Endothelial cell of umbilical vein (primary cell): ENCODE measurements at regions not wholly inside any gene's neighbourhood (a gene's known extent, or its start where the extent isn't known, plus 50 kb on each side); places are given as distances from the start of the nearest gene placed in this dataset.

ENCODE experiments used
- BruUV-seq: library from RNA; stranded (reverse); fragments of 400-500 nt; replicated peaks from 2 replicates; lab custom pipeline; 2021; lab: Mats Ljungman, UMichigan
- CTCF ChIA-PET: fragments of 300-600, 350-600 bp; sonication (Branson Sonifier 250); formaldehyde crosslinking; loops from one replicate; lab custom pipeline; 2021; ENCODE audit warnings: antibody characterized with exemption, inconsistent platforms; lab: Charles Lee
- POLR2A ChIA-PET: fragments of 300-600, 350-600 bp; sonication (Branson Sonifier 250); formaldehyde crosslinking; loops from one replicate; lab custom pipeline; 2021; ENCODE audit warnings: antibody characterized with exemption, inconsistent platforms; lab: Charles Lee
- DNase-seq: peaks from one replicate; pipeline ENCODE4 v3.0.0-alpha.2; 2011; ENCODE audit warnings: low read depth, low spot score
- FAIRE-seq: peaks from 2 replicates; lab custom pipeline; 2011; peaks lifted over from hg19 to GRCh38; lab: Jason Lieb, UNC
- H2AFZ ChIP-seq: 2 replicates; pipeline ENCODE4 v1.6.0; 2012; ENCODE audit warnings: low read depth, low read length, control low read depth, inconsistent platforms
- H3K27ac ChIP-seq: 2 replicates; pipeline ENCODE4 v1.5.1; 2011; ENCODE audit warnings: low read depth, mild to moderate bottlenecking, control low read depth, low read length, moderate library complexity; ENCODE audit not compliant: insufficient read depth
- H3K27me3 ChIP-seq, 2 experiments: 2 replicates each; pipeline versions ENCODE4 v1.6.0 to v1.6.1; 2011; ENCODE audit warnings: low read length in 2 of 2, mixed read lengths in 1 of 2; ENCODE audit not compliant: control insufficient read depth in 2 of 2, insufficient read depth in 2 of 2
- H3K36me3 ChIP-seq, 2 experiments: 2 replicates in 1 of 2; 3 replicates in 1 of 2; pipeline ENCODE4 v1.5.1; 2011; ENCODE audit warnings: low read length in 2 of 2, mild to moderate bottlenecking in 1 of 2, moderate library complexity in 1 of 2; ENCODE audit not compliant: control insufficient read depth in 2 of 2, insufficient read depth in 2 of 2; ENCODE audit errors: extremely low read depth in 1 of 2
- H3K4me1 ChIP-seq: 3 replicates; pipeline ENCODE4 v1.5.1; 2011; ENCODE audit warnings: mild to moderate bottlenecking, low read length; ENCODE audit not compliant: control insufficient read depth, insufficient read depth; ENCODE audit errors: extremely low read depth
- H3K4me2 ChIP-seq: 2 replicates; pipeline ENCODE4 v1.6.1; 2011; ENCODE audit warnings: low read length, control low read depth, mixed read lengths; ENCODE audit not compliant: insufficient read depth
- H3K4me3 ChIP-seq, 3 experiments: fragments of 200-600 bp in 1 of 3; sonication (generic), shearing (Covaris generic) in 1 of 3; replicated peaks in 1 of 3; 2 replicates each; pipeline ENCODE4 v1.5.1; 2011 to 2016; ENCODE audit warnings: control low read depth in 3 of 3, low read length in 3 of 3, mild to moderate bottlenecking in 2 of 3, inconsistent platforms in 1 of 3, low read depth in 1 of 3, moderate library complexity in 1 of 3; ENCODE audit not compliant: insufficient read depth in 1 of 3
- H3K79me2 ChIP-seq: 2 replicates; pipeline ENCODE4 v1.6.0; 2012; ENCODE audit warnings: low read length, inconsistent platforms; ENCODE audit not compliant: control insufficient read depth, insufficient read depth
- H3K9ac ChIP-seq: replicated peaks from 2 replicates; pipeline ENCODE3; 2011; ENCODE audit warnings: low read length, control low read depth; ENCODE audit not compliant: insufficient read depth; ENCODE audit errors: extremely low read depth
- H3K9me1 ChIP-seq: replicated peaks from 3 replicates; pipeline ENCODE4 v1.6.0; 2011; ENCODE audit warnings: mild to moderate bottlenecking, low read length; ENCODE audit not compliant: control insufficient read depth, insufficient read depth; ENCODE audit errors: extremely low read depth
- H3K9me3 ChIP-seq: replicated peaks from 2 replicates; pipeline ENCODE4 v1.5.1; 2012; ENCODE audit warnings: low read length, inconsistent platforms; ENCODE audit not compliant: control insufficient read depth, insufficient read depth
- H4K20me1 ChIP-seq: replicated peaks from 2 replicates; pipeline ENCODE3; 2011; ENCODE audit warnings: mild to moderate bottlenecking, low read length; ENCODE audit not compliant: control insufficient read depth, insufficient read depth; ENCODE audit errors: extremely low read depth
- EZH2 ChIP-seq: IDR thresholded peaks from 2 replicates; pipeline ENCODE4 v1.6.1; 2012; ENCODE audit warnings: borderline replicate concordance, low read depth, mild to moderate bottlenecking, moderate library complexity, low read length, inconsistent platforms; ENCODE audit not compliant: severe bottlenecking
- FOS ChIP-seq: IDR thresholded peaks from 2 replicates; pipeline ENCODE4 v1.6.1; 2011; ENCODE audit warnings: mild to moderate bottlenecking, low read length, moderate library complexity, borderline replicate concordance; ENCODE audit not compliant: insufficient read depth
- GATA2 ChIP-seq: IDR thresholded peaks from 2 replicates; pipeline ENCODE4 v1.7.0; 2011; ENCODE audit warnings: low read depth, mild to moderate bottlenecking, moderate library complexity, mixed read lengths, low read length; ENCODE audit not compliant: insufficient read length, insufficient read depth
- JUN ChIP-seq: IDR thresholded peaks from 2 replicates; pipeline ENCODE4 v1.6.1; 2011; ENCODE audit warnings: borderline replicate concordance, low read depth; ENCODE audit not compliant: insufficient read length, insufficient read depth
- MYC ChIP-seq: IDR thresholded peaks from one replicate; pipeline ENCODE4 v1.6.1; 2011; ENCODE audit warnings: mild to moderate bottlenecking, low read depth, low read length
- POLR2A ChIP-seq: IDR thresholded peaks from 2 replicates; pipeline ENCODE4 v1.6.1; 2012; ENCODE audit warnings: low read depth, mild to moderate bottlenecking, control low read depth, low read length
- POLR2AphosphoS5 ChIP-seq: IDR thresholded peaks from 2 replicates; pipeline ENCODE4 v1.6.1; 2012; ENCODE audit warnings: low read depth, mild to moderate bottlenecking, control low read depth, low read length, moderate library complexity; ENCODE audit not compliant: insufficient read depth
- dilution Hi-C: fragments of 300-500 bp; cut with MboI; formaldehyde crosslinking; loops from one replicate; pipeline ENCODE4 v1.15.0; 2019; ENCODE audit warnings: low sequenced_read_pairs; ENCODE audit not compliant: extremely low pct_ligation_motif_present
- intact Hi-C: fragments of 100-400 bp; cut with micrococcal nuclease; formaldehyde crosslinking; loops from one replicate; pipeline ENCODE4 v1.10.0; 2022
- TF ChIP-seq, protein P1 (sequence below), 2 donors: IDR thresholded peaks; 1 replicate in 1 of 2; 2 replicates in 1 of 2; pipeline ENCODE4 v1.5.1; 2011; ENCODE audit warnings: low read length in 2 of 2, mild to moderate bottlenecking in 2 of 2, moderate library complexity in 2 of 2, control low read depth in 1 of 2, inconsistent platforms in 1 of 2, low read depth in 1 of 2; ENCODE audit not compliant: insufficient read depth in 1 of 2; ENCODE audit errors: extremely low read depth in 1 of 2
- TF ChIP-seq, protein P2 (sequence below): IDR thresholded peaks from 2 replicates; pipeline ENCODE4 v1.6.1; 2011; ENCODE audit not compliant: insufficient read depth, insufficient read length

DNA sequence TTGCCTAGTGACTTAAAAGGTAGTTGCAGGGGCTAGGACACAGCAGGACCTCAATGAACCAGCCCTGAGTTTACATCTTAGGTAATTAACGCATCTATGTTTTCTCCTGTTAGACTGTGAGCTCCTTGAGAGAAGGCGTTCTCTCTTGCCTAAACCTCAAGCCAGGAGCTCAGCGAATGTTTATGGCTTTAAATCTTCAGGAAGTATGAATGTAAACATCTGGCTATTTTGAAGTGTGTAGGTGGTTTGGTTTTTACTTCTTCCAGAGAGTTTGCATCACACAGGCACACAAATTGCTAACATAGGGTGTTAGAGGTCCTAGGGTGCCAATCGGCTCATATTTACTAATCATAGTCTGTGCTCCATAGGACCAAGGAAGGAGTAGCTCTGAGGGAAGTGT is 387.7 kb upstream of the ZNF507 start:
- no peaks in the 10 kb centered on the region for H3K36me3 ChIP-seq
- intact Hi-C loops = no loop called here
- no peaks in the 10 kb centered on the region for H4K20me1 ChIP-seq
- no peaks in the 10 kb centered on the region for H3K9me1 ChIP-seq
- H3K27ac ChIP-seq = no peak overlapping the region
- no peaks in the 10 kb centered on the region for H3K4me1 ChIP-seq
- DNase-seq (no peak), FAIRE-seq (no peak)
- no peak overlapping the region for H3K4me3 ChIP-seq
- peaks cover 5% of the 10 kb centered on the region for H3K9me3 ChIP-seq
- no peak overlapping the region for H2AFZ ChIP-seq
- H3K9ac ChIP-seq = no peak overlapping the region
- BruUV-seq = no TSS peak
- H3K27me3 ChIP-seq = no peaks in the 10 kb centered on the region
- POLR2A ChIA-PET = no interaction called here
- TF ChIP-seq GATA2 (no peak), POLR2A (no peak), EZH2 (no peak), FOS (no peak), MYC (no peak), POLR2AphosphoS5 (no peak), JUN (no peak)
- TF ChIP-seq, protein P1, sequence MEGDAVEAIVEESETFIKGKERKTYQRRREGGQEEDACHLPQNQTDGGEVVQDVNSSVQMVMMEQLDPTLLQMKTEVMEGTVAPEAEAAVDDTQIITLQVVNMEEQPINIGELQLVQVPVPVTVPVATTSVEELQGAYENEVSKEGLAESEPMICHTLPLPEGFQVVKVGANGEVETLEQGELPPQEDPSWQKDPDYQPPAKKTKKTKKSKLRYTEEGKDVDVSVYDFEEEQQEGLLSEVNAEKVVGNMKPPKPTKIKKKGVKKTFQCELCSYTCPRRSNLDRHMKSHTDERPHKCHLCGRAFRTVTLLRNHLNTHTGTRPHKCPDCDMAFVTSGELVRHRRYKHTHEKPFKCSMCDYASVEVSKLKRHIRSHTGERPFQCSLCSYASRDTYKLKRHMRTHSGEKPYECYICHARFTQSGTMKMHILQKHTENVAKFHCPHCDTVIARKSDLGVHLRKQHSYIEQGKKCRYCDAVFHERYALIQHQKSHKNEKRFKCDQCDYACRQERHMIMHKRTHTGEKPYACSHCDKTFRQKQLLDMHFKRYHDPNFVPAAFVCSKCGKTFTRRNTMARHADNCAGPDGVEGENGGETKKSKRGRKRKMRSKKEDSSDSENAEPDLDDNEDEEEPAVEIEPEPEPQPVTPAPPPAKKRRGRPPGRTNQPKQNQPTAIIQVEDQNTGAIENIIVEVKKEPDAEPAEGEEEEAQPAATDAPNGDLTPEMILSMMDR (IDR thresholded peaks at IDR 0.05; ENCODE audit: extremely low read depth in 1 of 2, insufficient read depth in 1 of 2, low read depth in 1 of 2, low read length in 2 of 2) = no peak
- TF ChIP-seq, protein P2, sequence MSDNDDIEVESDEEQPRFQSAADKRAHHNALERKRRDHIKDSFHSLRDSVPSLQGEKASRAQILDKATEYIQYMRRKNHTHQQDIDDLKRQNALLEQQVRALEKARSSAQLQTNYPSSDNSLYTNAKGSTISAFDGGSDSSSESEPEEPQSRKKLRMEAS = no peak
- no peaks in the 10 kb centered on the region for H3K79me2 ChIP-seq
- CTCF ChIA-PET = no interaction called here
- dilution Hi-C loops = no loop called here
- H3K4me2 ChIP-seq = no peak overlapping the region
